CD4-positive, alpha-beta T cell treated with Interleukin-17A for 4 hours (primary cell): ENCODE measurements at regions not wholly inside any gene's neighbourhood (a gene's known extent, or its start where the extent isn't known, plus 50 kb on each side); places are given as distances from the start of the nearest gene placed in this dataset.

Experiments used
- DNase-seq: peaks from one replicate; pipeline ENCODE4 v3.0.0-alpha.2; 2020; ENCODE audit warnings: mixed read lengths

DNA sequence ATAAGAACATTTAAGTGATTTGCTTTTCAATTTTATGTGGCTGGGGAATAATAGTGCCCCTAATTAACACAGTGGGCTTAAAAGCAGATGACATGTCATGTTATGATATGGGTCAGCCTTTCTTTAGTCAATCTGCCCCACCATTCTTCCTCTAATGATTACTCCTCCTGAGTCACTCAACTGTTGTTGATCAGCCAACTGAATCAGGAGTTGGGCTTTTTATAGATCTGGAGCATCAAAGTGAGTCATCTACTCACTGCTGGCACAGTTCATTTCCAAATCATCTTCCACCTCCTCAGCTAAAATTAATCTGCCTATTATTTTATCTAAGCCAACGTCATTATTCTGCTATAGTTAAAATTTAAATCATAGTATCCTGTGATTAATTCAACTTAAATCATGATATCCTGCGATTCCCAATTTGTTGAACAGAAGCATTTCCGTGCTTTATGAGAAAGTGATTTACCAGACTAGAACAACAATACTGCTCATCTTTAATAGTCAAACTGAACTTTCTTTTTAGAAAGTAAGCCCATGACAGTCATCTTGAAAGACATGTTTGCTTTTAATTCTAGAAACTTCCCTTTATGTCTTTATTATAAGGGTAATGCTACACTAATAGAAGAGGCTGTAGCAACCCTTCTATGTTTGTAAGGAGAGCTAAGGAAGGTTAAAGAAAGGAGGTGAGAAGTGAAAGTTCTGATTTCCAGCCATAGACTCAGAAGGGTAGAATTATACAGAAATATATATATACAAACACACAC is 551.4 kb downstream of the TBC1D4 start:
- no peak for DNase-seq

GRCh38 chr13:74929436-74929835 is 552.5 kb downstream of the TBC1D4 start:
- DNase-seq, result no peak

GRCh38 chr13:74927823-74928222 is 554.1 kb downstream of the TBC1D4 start:
- no peak for DNase-seq

DNA sequence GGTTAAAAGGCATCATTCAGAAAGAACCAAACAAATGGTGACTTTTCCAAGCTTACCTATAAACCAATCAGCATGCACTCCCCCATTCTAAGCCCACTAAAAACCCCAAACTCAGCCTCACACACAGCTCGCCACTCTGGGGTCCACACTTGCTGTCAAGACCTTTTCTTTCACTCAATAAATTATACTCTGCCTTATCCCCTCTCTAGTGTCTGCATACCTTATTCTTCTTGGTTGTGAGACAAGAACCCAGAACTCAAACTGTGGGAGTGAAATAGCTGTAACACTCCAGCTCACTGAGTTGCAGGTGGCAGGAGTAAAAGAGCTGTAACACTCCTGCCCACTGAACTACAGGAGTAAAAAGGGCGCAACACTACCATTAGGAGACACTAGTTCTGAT is 559.0 kb downstream of the TBC1D4 start:
- DNase-seq, result no peak

GRCh38 chr13:74921326-74921725 is 560.6 kb downstream of the TBC1D4 start:
- no peak for DNase-seq

- DNase-seq, result no peak
These were observed 561.0 kb downstream of the TBC1D4 start for GRCh38 chr13:74920920-74921319.

GRCh38 chr13:74920361-74920760 is 561.6 kb downstream of the TBC1D4 start:
- DNase-seq, result no peak

DNA sequence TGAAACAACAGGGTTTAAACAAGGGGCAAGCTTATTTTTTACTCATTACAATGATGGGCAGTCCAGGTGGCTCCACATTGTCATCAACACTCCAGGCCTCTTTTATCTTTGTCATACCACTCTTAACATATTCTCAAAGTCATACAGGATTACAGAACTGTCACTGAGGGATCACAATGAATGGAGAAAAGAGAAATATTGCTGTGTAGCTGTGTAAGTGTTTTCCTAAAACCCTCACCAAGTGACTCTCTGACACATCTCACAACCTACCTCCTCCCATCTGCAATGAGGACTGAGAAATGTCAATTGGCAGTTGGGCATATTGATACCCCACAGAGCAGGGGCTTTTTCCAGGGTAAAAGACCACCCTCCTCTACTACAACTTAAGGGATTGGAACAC is 562.1 kb downstream of the TBC1D4 start:
- DNase-seq, result no peak

GRCh38 chr13:74912898-74913297 is 569.1 kb downstream of the TBC1D4 start:
- DNase-seq, result no peak

GRCh38 chr13:74910415-74910814 is 571.6 kb downstream of the TBC1D4 start:
- no peak for DNase-seq

DNA sequence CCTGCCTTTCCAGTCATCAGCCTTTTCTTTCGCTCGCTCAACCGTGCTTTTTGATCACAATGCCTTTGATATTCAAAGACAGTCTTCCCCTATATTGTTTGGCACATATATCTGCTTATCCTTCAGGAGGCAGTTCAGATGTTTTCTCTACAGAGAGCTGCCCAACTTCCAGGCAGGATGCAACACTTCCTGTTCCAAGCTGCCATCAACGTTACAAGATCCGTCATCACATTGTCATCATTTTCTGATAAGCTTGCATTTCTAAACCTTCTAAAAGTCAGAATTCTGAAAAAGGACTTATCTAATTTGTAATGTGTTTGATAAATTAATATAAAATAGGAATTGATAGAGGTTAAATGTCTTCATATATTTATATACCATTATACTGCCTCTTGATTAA is 574.2 kb downstream of the TBC1D4 start:
- DNase-seq, result no peak

GRCh38 chr13:74904556-74904955 is 577.4 kb downstream of the TBC1D4 start:
- no peak for DNase-seq

DNA sequence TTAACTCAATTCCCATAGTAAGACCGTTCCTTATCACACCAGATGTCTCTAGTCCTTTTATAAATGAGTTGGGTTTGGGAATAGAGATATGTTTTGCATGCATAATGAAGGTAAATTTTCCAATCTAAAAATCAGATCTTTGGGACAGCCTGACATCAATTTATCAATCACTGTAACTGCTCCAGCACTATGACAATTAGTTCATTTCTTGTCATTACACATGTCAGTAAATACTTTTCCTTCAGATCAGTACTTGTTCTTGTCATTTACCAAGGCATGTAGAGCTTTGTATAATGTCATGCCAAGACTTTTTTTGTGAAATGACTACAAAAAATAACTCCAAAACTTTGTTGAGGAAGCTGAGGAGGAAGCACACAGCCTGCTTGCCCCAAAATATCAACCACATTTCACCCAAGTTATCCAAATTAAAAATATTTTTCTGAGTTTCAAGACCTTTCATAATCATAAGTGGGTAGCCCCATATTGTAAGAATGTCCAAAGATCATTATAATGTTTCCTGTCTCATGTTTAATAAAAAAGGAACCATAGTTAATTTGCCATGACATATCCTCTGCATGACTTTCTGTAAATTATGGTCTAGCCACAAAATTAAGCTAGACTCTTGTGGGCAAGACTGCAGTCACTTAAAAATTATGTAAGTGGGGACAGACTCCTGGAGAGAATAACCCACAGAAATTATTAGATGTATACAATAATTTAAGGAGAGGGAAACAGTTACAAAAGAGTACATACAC is 586.8 kb downstream of the TBC1D4 start:
- no peak for DNase-seq

GRCh38 chr13:74892096-74892495 is 589.9 kb downstream of the TBC1D4 start:
- DNase-seq, result no peak

DNA sequence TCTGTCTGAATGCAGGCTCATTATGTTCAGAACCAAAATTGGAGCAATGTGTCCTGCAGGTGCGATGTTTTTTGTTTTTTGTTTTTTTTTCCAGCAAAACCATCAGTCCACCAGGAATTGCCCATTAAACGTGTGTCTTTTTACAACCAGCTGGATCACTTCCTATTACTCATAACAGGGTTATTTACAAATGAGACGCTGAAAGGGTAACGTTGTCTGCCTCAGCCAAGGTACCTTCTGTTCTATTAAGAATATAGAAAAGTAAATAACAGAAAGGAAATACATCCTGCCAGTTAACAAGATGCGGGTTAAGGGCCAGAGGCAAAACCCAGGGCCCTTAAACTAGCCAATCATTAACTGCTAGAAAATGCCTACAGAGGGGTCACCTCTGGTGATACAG is 590.4 kb downstream of the TBC1D4 start:
- no peak for DNase-seq

- DNase-seq, result no peak
These were observed 592.6 kb downstream of the TBC1D4 start for GRCh38 chr13:74889321-74889720.

GRCh38 chr13:74886502-74886901 is 595.5 kb downstream of the TBC1D4 start:
- DNase-seq, result no peak

- DNase-seq, result no peak
These were observed 598.1 kb downstream of the TBC1D4 start for GRCh38 chr13:74883834-74884233.

- DNase-seq, result no peak
These were observed 610.4 kb downstream of the TBC1D4 start for GRCh38 chr13:74871369-74872070.

DNA sequence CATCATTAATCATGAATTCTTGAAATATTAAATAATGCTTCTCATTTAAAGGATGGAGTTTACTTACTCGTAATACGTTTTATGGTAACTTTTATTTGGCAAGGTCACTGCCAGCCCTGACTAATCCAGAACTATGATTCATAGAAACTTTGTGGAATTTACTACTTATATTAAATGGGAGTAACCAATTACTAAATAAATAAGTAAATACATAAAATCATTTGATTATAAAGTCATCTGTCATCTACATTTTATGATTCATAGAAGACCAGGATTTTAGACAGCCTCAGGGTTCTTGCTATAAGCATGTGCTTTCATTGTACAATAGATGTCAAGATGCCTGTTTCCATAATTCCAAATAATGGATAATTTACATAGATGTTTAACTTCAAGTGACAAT is 611.1 kb downstream of the TBC1D4 start:
- no peak for DNase-seq

GRCh38 chr13:74869846-74870245 is 612.1 kb downstream of the TBC1D4 start:
- DNase-seq, result no peak

DNA sequence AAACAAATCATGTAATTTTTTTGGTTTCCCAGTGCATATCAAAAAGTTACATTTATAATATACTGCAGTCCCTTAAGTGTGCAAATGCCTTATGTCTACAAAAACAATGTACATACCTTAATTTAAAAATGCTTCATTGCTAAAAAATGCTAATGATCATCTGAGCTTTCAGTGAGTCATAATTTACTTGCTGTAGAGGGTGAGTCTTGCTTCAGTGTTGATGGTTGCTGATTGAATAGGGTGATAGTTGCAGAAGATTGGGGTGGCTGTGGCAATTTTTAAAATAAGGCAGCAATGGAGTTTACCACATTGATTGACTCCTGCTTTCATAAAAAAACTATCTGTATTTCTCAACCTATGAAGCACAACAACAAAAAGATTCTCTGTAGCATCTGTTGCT is 613.9 kb downstream of the TBC1D4 start:
- no peak for DNase-seq

- no peak for DNase-seq
These were observed 614.5 kb downstream of the TBC1D4 start for GRCh38 chr13:74867460-74867859.

DNA sequence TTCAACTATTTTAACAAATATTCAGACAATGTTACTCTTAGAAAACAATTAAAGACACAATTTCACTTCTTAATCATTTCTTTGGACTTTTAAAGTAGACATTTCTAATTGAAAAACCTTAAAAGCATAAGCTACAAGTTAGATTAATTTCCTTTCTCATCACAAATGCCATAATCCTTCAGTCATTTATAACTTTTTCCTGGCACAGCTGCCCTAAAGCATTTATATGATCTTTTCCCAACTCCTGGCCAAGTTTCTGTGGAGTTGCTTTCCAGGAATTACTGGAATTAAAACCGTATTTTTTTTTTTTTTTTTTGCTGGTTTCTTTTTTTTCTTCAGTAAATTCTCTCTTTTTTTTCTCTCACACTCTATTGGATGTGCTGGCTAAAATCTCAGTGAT is 615.9 kb downstream of the TBC1D4 start:
- no peak for DNase-seq
